DND-41 (cell line): ENCODE measurements at regions not wholly inside any gene's neighbourhood (a gene's known extent, or its start where the extent isn't known, plus 50 kb on each side); places are given as distances from the start of the nearest gene placed in this dataset.

Experiments used
- EZH2 ChIP-seq: IDR thresholded peaks from 3 replicates; pipeline ENCODE4 v1.6.1; 2012; ENCODE audit warnings: borderline replicate concordance, low read depth, mild to moderate bottlenecking, moderate library complexity, low read length, inconsistent platforms; ENCODE audit not compliant: severe bottlenecking
- TF ChIP-seq, protein P1 (sequence below): IDR thresholded peaks from 2 replicates; pipeline ENCODE4 v1.5.1; 2012; ENCODE audit warnings: borderline replicate concordance, low read length, moderate library complexity, mild to moderate bottlenecking; ENCODE audit not compliant: poor library complexity, severe bottlenecking; ENCODE audit errors: extremely low read depth

DNA sequence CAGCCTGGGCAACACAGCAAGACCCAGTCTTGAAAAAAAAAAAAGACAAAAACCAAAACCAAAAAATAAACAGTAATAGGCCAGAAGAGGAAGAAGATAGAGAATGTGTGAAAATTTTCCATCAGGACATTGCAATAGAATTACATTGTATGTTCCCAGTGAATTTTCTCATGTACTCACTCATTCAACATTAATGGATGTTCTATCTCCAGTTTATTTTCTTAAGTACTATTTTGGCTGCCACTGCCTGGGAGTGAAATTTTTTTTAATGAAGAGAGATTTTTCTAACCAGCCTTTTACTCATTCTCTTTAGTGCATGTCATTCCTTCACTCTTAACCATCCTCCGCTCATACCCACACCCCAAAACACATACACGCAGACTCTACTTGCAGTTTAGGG, 282.8 kb downstream of the ALDH8A1 start:
- TF ChIP-seq, protein P1, sequence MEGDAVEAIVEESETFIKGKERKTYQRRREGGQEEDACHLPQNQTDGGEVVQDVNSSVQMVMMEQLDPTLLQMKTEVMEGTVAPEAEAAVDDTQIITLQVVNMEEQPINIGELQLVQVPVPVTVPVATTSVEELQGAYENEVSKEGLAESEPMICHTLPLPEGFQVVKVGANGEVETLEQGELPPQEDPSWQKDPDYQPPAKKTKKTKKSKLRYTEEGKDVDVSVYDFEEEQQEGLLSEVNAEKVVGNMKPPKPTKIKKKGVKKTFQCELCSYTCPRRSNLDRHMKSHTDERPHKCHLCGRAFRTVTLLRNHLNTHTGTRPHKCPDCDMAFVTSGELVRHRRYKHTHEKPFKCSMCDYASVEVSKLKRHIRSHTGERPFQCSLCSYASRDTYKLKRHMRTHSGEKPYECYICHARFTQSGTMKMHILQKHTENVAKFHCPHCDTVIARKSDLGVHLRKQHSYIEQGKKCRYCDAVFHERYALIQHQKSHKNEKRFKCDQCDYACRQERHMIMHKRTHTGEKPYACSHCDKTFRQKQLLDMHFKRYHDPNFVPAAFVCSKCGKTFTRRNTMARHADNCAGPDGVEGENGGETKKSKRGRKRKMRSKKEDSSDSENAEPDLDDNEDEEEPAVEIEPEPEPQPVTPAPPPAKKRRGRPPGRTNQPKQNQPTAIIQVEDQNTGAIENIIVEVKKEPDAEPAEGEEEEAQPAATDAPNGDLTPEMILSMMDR: no peak
- TF ChIP-seq EZH2: no peak
